Inflammatory macrophage treated with lipopolysaccharide for 1 hour (primary cell): ENCODE measurements at regions not wholly inside any gene's neighbourhood (a gene's known extent, or its start where the extent isn't known, plus 50 kb on each side); places are given as distances from the start of the nearest gene placed in this dataset.
A peak's percentile ranks its signal among the peaks of the same experiment; 100 is the strongest.
"Not testable (repeated sequence)": the region's sequence is repeated elsewhere in the genome, so short reads cannot be mapped to it uniquely, and the experiment has no call there.

Source experiments
- DNase-seq, 2 donors: peaks; one replicate each; pipeline ENCODE4 v3.0.0-alpha.2; 2020 to 2022

GRCh38 chr5:58197875-58198274 lies 262.0 kb downstream of the PLK2 start:
- DNase-seq = no peak

GRCh38 chr5:58191443-58191842 lies 268.4 kb downstream of the PLK2 start:
- DNase-seq = no peak

GRCh38 chr5:58188262-58188651 lies 271.6 kb downstream of the PLK2 start:
- DNase-seq = no peak

- no peak for DNase-seq
These were observed 272.2 kb downstream of the PLK2 start for GRCh38 chr5:58187432-58188261.

GRCh38 chr5:58185801-58186200 lies 274.1 kb downstream of the PLK2 start:
- DNase-seq = no peak

- no peak for DNase-seq
These were observed 274.5 kb downstream of the PLK2 start for GRCh38 chr5:58185397-58185796.

GRCh38 chr5:58184910-58185309 lies 275.0 kb downstream of the PLK2 start:
- no peak for DNase-seq

- no peak for DNase-seq
These were observed 276.1 kb downstream of the PLK2 start for GRCh38 chr5:58183786-58184085.

- no peak for DNase-seq
These were observed 276.7 kb downstream of the PLK2 start for GRCh38 chr5:58183078-58183785.

GRCh38 chr5:58182287-58182841 lies 277.5 kb downstream of the PLK2 start:
- no peak for DNase-seq

GRCh38 chr5:58181578-58182286 lies 278.2 kb downstream of the PLK2 start:
- no peak for DNase-seq

- no peak for DNase-seq
These were observed 286.9 kb downstream of the PLK2 start for GRCh38 chr5:58172946-58173345.

GRCh38 chr5:58165152-58165551 lies 294.7 kb downstream of the PLK2 start:
- DNase-seq = no peak

- not testable (repeated sequence) for DNase-seq
These were observed 298.0 kb downstream of the PLK2 start for GRCh38 chr5:58161889-58162288.

- DNase-seq = no peak
These were observed 302.7 kb downstream of the PLK2 start for GRCh38 chr5:58156973-58157701.

GRCh38 chr5:58156361-58156760 lies 303.5 kb downstream of the PLK2 start:
- DNase-seq = no peak

GRCh38 chr5:58153255-58153654 lies 306.6 kb downstream of the PLK2 start:
- no peak for DNase-seq

- no peak for DNase-seq
These were observed 308.5 kb downstream of the PLK2 start for GRCh38 chr5:58151414-58151813.

GRCh38 chr5:58150926-58151325 lies 309.0 kb downstream of the PLK2 start:
- no peak for DNase-seq

GRCh38 chr5:58149746-58150145 lies 310.1 kb downstream of the PLK2 start:
- DNase-seq = no peak

GRCh38 chr5:58149345-58149744 lies 310.5 kb downstream of the PLK2 start:
- peak in 1 of 2 donors; percentile 2 for DNase-seq

- DNase-seq = no peak
These were observed 311.6 kb downstream of the PLK2 start for GRCh38 chr5:58148254-58148775.
